GM18951 (cell line): ENCODE measurements at regions not wholly inside any gene's neighbourhood (a gene's known extent, or its start where the extent isn't known, plus 50 kb on each side); places are given as distances from the start of the nearest gene placed in this dataset.
"Not testable (repeated sequence)": the region's sequence is repeated elsewhere in the genome, so short reads cannot be mapped to it uniquely, and the experiment has no call there.

Experiments
- POLR2A ChIP-seq: IDR thresholded peaks from 4 replicates; pipeline ENCODE4 v1.6.1; 2011; ENCODE audit warnings: mild to moderate bottlenecking; ENCODE audit not compliant: insufficient read length, insufficient read depth; ENCODE audit errors: extremely low read depth
- in situ Hi-C: fragments of 300-500 bp; cut with MboI; formaldehyde crosslinking; loops from one replicate; pipeline ENCODE4 v1.12.0; 2022; ENCODE audit warnings: low sequenced_read_pairs, mixed read lengths, inconsistent platforms; ENCODE audit not compliant: unreplicated experiment

GRCh38 chr6:50318536-50318935 lies 268.8 kb upstream of the DEFB112 start:
- in situ Hi-C loops = no loop called here
- no peak for TF ChIP-seq POLR2A

- in situ Hi-C loops = no loop called here
- TF ChIP-seq POLR2A = no peak
These were observed 280.6 kb upstream of the DEFB112 start for GRCh38 chr6:50330347-50330746.

- TF ChIP-seq POLR2A = no peak
- in situ Hi-C loops = no loop called here
These were observed 281.2 kb upstream of the DEFB112 start for GRCh38 chr6:50330963-50331362.

GRCh38 chr6:50333696-50334095 lies 284.0 kb upstream of the DEFB112 start:
- no peak for TF ChIP-seq POLR2A
- in situ Hi-C loops = no loop called here

GRCh38 chr6:50337532-50338122 lies 287.9 kb upstream of the DEFB112 start:
- in situ Hi-C loops = no loop called here
- TF ChIP-seq POLR2A = no peak

- in situ Hi-C loops = no loop called here
- no peak for TF ChIP-seq POLR2A
These were observed 303.9 kb upstream of the DEFB112 start for GRCh38 chr6:50353603-50354002.

GRCh38 chr6:50358113-50358512 lies 308.4 kb upstream of the DEFB112 start:
- TF ChIP-seq POLR2A = no peak
- in situ Hi-C loops = no loop called here

- in situ Hi-C loops = no loop called here
These were observed 312.1 kb upstream of the DEFB112 start for GRCh38 chr6:50361641-50362331.

GRCh38 chr6:50362706-50363105 lies 313.0 kb upstream of the DEFB112 start:
- in situ Hi-C loops = no loop called here

More at GRCh38 chr6:50361641-50362331, 312.1 kb upstream of the DEFB112 start:
- TF ChIP-seq POLR2A = no peak

GRCh38 chr6:50369996-50370395 lies 320.3 kb upstream of the DEFB112 start:
- in situ Hi-C loops = no loop called here

More at GRCh38 chr6:50362706-50363105, 313.0 kb upstream of the DEFB112 start:
- TF ChIP-seq POLR2A = no peak

GRCh38 chr6:50380406-50381098 lies 330.8 kb upstream of the DEFB112 start:
- in situ Hi-C loops = no loop called here
- no peak for TF ChIP-seq POLR2A

More at GRCh38 chr6:50369996-50370395, 320.3 kb upstream of the DEFB112 start:
- TF ChIP-seq POLR2A = no peak

GRCh38 chr6:50381099-50381415 lies 331.3 kb upstream of the DEFB112 start:
- in situ Hi-C loops = no loop called here
- TF ChIP-seq POLR2A = no peak

- in situ Hi-C loops = no loop called here
- TF ChIP-seq POLR2A = no peak
These were observed 322.9 kb upstream of the TFAP2D start for GRCh38 chr6:50390416-50390815.

GRCh38 chr6:50394139-50394538 lies 319.2 kb upstream of the TFAP2D start:
- in situ Hi-C loops = not testable (repeated sequence)

- TF ChIP-seq POLR2A = no peak
- in situ Hi-C loops = no loop called here
These were observed 308.7 kb upstream of the TFAP2D start for GRCh38 chr6:50404643-50405042.
